ENCODE measurements at regions not wholly inside any gene's neighbourhood (a gene's known extent, or its start where the extent isn't known, plus 50 kb on each side); places are given as distances from the start of the nearest gene placed in this dataset.

DNA sequence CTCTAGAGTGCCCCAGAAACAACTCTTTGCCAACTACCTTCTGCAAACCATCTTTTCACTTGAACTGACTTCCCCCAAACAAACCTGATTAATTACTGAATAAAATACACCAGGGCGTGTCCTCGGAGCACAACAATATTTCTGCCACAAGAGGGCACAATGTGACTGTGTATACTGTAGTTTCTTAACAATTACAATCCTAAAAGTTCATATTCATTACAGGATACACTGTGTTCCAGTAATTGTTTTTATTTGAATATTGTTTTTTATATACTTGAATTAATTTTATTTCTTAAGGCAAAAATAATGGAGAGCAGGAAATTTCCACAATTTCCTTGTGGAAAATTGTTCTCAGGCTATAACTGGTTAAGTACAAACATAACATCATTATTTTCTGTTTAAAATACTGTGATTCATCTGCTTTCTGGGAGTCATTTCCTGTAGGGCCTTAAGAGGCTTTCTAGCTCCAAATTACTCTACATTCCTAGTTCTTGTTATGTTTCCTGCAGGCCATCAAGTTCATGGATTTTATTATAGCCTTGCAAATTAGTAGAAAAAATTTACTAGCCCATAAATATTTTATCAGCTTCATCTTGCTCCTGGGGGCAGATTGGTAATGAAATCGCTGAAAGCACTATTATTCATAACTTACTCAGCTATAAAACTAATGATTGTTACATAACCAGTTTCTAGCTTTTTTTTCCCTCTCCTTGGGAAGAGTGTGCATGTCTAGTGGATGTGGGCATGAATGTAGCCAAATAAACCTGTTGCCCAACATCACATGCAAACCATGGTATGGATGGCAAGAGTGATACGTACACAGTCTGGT, 51.9 kb upstream of the SLC22A16 start:
- H3K27me3 ChIP-seq (ENCODE audit: control insufficient read depth, insufficient read depth, low read length): no peaks in the 10 kb centered on the region
- peak; percentile 50 for DNase-seq
- H3K4me3 ChIP-seq (ENCODE audit: insufficient read depth, low read depth, low read length): no peak overlapping the region
- H3K36me3 ChIP-seq (replicated peaks; ENCODE audit: control insufficient read depth, insufficient read depth, low read length): no peaks in the 10 kb centered on the region

DNA sequence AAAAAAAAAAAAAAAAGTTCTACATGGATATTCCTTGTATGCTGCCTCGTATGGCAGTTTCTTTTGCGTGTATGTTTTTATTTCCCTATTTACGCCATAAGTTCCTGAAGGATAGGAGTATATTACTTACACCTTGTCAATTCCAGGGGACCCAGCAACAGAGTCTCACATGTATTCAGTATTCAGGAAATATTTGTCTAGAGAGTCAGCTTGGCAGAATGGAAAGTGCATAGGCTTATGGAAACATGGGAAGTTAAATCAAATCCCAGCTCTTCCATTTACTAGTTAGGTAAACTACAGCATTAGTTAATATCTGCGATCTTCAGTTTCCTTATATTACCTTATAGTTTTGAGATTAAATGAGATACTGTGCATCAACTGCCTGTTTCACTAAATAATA, 51.1 kb upstream of the SLC22A16 start:
- no peak for DNase-seq

DNA sequence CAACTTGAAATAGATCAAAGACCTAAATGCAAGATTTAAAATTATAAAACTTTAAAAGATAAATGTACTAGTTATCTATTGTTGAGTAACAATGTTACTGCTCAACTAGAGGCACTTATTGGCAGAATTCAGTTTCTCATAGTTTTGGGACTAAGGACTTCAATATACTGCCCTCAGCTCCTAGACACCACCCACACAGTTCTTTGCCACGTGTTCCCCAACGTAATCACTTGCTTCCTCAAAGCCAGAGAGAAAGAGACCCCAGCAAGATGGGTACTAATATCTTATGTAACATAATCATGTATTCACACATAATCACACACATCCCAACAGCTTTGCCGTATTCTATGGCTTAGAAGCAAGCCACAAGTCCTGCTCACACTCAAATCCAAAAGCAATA, 50.3 kb upstream of the SLC22A16 start:
- Histone ChIP-seq H3K27me3 (ENCODE audit: control insufficient read depth, insufficient read depth, low read length) (no peaks in the 10 kb centered on the region), H3K36me3 (replicated peaks; ENCODE audit: control insufficient read depth, insufficient read depth, low read length) (no peaks in the 10 kb centered on the region), H3K4me3 (ENCODE audit: insufficient read depth, low read depth, low read length) (no peak overlapping the region)
- no peak for DNase-seq

More for the DNA sequence above, 51.1 kb upstream of the SLC22A16 start:
- Histone ChIP-seq H3K36me3 (replicated peaks; ENCODE audit: control insufficient read depth, insufficient read depth, low read length) (no peaks in the 10 kb centered on the region), H3K4me3 (ENCODE audit: insufficient read depth, low read depth, low read length) (no peak overlapping the region), H3K27me3 (ENCODE audit: control insufficient read depth, insufficient read depth, low read length) (no peaks in the 10 kb centered on the region)
